ENCODE measurements at regions not wholly inside any gene's neighbourhood (a gene's known extent, or its start where the extent isn't known, plus 50 kb on each side); places are given as distances from the start of the nearest gene placed in this dataset.

DNA sequence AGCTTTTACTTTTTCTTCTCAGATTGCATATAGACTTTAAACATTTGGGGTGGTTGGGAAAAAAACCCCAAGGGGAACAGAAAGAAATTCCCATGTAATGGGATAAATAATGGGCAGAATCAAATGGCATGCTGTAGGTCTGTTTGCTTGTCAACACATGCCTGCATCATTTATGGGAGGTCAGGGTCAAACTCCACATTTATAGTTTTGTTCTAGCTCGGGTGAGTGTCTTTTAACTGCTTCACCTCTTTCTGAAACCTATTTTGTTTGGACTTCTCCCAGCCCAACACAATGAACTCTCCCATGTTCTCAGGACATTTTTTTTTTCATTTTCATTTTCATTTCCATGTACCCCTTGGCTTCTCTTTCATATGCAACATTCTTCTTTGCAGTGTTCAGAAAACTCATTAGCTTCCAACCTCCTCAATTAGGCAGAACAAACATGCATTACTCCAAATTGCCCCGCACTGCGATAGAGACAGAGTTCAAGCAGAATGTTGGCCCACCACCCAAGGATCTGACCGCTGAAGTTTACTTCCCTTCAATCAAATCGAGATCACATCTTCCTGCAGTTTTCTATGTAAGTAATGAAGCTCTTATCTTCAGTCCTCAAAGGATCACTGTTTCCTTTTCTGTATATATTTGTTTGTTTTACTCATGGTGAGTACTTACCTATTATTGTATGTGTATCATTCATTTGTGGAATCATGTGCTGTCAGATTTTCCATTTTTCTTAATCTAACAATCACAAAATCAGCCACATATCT lies 354.6 kb downstream of the ZSWIM6 start:
- no peak for TF ChIP-seq TEAD4 (IDR thresholded peaks at IDR 0.05; ENCODE audit: borderline replicate concordance, insufficient read depth)

DNA sequence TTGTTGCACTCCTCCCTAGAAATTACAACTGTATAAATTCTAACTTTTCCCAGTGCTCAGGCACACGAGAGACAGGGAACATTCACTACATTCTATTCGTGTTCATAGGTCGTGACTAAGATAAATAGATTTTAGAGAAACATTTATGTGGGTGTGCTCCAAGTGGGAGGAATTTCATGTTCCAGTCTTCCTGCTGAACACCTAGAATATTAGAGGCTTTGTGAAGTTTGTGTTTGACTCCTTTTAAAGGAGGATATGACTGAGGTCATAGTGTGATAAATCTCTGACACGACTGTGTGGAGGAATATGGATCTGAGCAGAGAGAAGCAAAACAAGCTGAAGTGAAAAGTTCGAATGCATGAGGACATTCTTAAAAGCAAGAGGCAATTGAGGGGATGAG lies 355.3 kb downstream of the ZSWIM6 start:
- Histone ChIP-seq H3K4me2 (no peak overlapping the region), H2AFZ (ENCODE audit: low read depth) (no peak overlapping the region), H3K4me1 (ENCODE audit: control insufficient read depth in 1 of 2, insufficient read depth in 2 of 2, low read depth in 1 of 2, low read length in 1 of 2) (no peaks in the 10 kb centered on the region; a peak in 1 of 4 replicates), H3K36me3 (replicated peaks in 1 of 2; ENCODE audit: control insufficient read depth in 1 of 2, insufficient read depth in 2 of 2, low read length in 1 of 2) (no peaks in the 10 kb centered on the region), H3K27ac (ENCODE audit: low read depth in 2 of 2, low read length in 1 of 2) (no peak overlapping the region), H4K20me1 (ENCODE audit: insufficient read depth) (no peaks in the 10 kb centered on the region), H3F3A (replicated peaks; ENCODE audit: insufficient read depth) (no peaks in the 10 kb centered on the region), H3K27me3 (ENCODE audit: insufficient read depth) (no peaks in the 10 kb centered on the region), H3K9me2 (no peaks in the 10 kb centered on the region), H3K4me3 (ENCODE audit: low read depth in 2 of 2, low read length in 1 of 2) (no peak overlapping the region), H3K79me2 (ENCODE audit: insufficient read depth) (no peaks in the 10 kb centered on the region), H3K9ac (no peak overlapping the region), H3K9me3 (no peaks in the 10 kb centered on the region)
- WGBS (ENCODE audit: low lambda C conversion rate) = 29% methylated on average over 5 of the region's 5 CpGs
- ChIA-PET POLR2A (no interaction called here), CTCF (interaction anchor here (1.3 to 2.8 kb wide), 2 partner anchors 22 to 29 kb away, joined by 3 to 8 read pairs; no protein-coding TSS in a partner anchor)
- no peak for DNase-seq
- TF ChIP-seq RFX5 (IDR thresholded peaks at IDR 0.05; ENCODE audit: low read length) (no peak), FOXJ3 (CRISPR knock-in tag; IDR thresholded peaks at IDR 0.05) (no peak)
- TF ChIP-seq, protein P1, sequence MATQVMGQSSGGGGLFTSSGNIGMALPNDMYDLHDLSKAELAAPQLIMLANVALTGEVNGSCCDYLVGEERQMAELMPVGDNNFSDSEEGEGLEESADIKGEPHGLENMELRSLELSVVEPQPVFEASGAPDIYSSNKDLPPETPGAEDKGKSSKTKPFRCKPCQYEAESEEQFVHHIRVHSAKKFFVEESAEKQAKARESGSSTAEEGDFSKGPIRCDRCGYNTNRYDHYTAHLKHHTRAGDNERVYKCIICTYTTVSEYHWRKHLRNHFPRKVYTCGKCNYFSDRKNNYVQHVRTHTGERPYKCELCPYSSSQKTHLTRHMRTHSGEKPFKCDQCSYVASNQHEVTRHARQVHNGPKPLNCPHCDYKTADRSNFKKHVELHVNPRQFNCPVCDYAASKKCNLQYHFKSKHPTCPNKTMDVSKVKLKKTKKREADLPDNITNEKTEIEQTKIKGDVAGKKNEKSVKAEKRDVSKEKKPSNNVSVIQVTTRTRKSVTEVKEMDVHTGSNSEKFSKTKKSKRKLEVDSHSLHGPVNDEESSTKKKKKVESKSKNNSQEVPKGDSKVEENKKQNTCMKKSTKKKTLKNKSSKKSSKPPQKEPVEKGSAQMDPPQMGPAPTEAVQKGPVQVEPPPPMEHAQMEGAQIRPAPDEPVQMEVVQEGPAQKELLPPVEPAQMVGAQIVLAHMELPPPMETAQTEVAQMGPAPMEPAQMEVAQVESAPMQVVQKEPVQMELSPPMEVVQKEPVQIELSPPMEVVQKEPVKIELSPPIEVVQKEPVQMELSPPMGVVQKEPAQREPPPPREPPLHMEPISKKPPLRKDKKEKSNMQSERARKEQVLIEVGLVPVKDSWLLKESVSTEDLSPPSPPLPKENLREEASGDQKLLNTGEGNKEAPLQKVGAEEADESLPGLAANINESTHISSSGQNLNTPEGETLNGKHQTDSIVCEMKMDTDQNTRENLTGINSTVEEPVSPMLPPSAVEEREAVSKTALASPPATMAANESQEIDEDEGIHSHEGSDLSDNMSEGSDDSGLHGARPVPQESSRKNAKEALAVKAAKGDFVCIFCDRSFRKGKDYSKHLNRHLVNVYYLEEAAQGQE (IDR thresholded peaks at IDR 0.05; ENCODE audit: low read depth, low read length) = no peak

More for the DNA sequence above, 354.6 kb downstream of the ZSWIM6 start:
- Histone ChIP-seq H3K4me3 (ENCODE audit: low read depth in 2 of 2, low read length in 1 of 2) (no peak overlapping the region), H3K79me2 (ENCODE audit: insufficient read depth) (no peaks in the 10 kb centered on the region), H3K4me1 (ENCODE audit: control insufficient read depth in 1 of 2, insufficient read depth in 2 of 2, low read depth in 1 of 2, low read length in 1 of 2) (no peaks in the 10 kb centered on the region; a peak in 1 of 4 replicates), H4K20me1 (ENCODE audit: insufficient read depth) (no peaks in the 10 kb centered on the region), H3K27me3 (ENCODE audit: insufficient read depth) (no peaks in the 10 kb centered on the region), H3F3A (replicated peaks; ENCODE audit: insufficient read depth) (no peaks in the 10 kb centered on the region), H3K36me3 (replicated peaks in 1 of 2; ENCODE audit: control insufficient read depth in 1 of 2, insufficient read depth in 2 of 2, low read length in 1 of 2) (no peaks in the 10 kb centered on the region), H3K9me2 (no peaks in the 10 kb centered on the region), H3K27ac (ENCODE audit: low read depth in 2 of 2, low read length in 1 of 2) (no peak overlapping the region), H3K9ac (no peak overlapping the region), H3K9me3 (no peaks in the 10 kb centered on the region), H3K4me2 (no peak overlapping the region), H2AFZ (ENCODE audit: low read depth) (no peak overlapping the region)
- WGBS (ENCODE audit: low lambda C conversion rate) = 57% methylated on average over 5 of the region's 5 CpGs
- DNase-seq = no peak
- CTCF ChIA-PET = interaction anchor here (1.3 to 2.8 kb wide), 2 partner anchors 22 to 28 kb away, joined by 3 to 8 read pairs; no protein-coding TSS in a partner anchor
- POLR2A ChIA-PET = no interaction called here
